GM21619 (cell line): ENCODE measurements at regions not wholly inside any gene's neighbourhood (a gene's known extent, or its start where the extent isn't known, plus 50 kb on each side); places are given as distances from the start of the nearest gene placed in this dataset.
"Not testable (repeated sequence)": the region's sequence is repeated elsewhere in the genome, so short reads cannot be mapped to it uniquely, and the experiment has no call there.

Experiments used
- ATAC-seq: cut with Tn5 transposase; IDR thresholded peaks from one replicate; pipeline ENCODE4 v1.9.1; 2021; ENCODE audit not compliant: unreplicated experiment

DNA sequence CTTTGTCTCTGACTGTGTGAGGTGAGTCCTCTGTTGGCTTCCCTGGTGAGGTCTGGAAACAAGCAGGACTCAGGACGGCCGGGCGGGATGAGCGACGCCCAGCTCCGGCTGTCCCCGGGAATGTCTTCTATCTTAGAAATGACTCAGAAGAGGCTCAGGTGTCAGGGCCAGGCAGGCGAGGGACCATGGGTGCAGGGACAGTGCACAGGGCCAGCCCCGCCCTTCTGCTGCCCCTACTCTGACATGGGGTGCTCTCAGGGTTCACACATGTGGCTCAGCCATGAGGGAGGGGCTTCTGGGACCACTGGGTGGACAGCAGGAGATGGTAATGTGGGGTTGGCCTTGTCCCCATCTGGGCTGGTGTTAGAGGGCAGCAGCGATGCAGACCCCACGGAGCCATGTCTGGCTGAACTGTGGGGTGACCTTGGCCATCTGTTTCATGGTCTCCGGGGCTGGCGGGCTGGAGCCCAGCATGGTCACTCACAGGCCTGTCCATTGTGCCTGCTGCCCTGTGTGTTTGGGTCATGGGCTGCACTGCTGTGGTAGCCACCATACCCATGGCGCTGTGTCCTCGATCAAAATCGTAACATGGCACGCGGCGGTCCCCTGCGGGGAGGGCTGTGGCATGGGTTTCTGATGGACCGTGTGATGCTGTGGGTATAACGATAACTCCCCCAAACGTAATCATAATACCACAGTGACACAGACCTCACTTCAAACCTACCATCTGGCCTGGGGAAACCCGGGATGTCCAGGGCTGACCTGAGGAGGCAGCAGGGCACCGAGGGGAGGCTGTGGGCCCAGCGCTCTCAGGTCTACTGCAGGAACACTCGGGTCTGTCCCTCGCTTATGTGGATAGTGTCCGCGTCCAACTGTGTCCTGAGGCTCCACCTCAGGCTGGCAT is 368.8 kb downstream of the TMEM121 start:
- no peak for ATAC-seq

DNA sequence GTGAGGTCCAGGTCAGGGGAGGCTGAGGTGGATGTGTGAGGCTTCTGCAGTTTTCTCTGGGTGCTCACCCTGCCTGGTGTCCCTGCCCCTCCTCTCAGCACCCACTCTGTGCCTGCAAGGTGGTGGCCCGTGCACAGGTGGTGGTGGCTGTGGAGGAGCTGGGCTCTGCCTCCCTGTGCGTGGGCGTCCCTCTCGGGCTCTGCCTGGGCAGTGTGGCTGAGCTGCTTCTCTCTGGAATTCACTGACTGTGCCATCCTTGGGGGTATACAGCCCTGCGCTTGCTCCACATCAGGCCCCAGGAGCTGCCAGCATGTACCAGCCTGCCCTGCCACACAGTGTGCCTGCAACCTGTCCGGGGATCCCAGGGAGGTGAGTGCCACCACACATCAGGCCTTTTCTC is 369.8 kb downstream of the TMEM121 start:
- not testable (repeated sequence) for ATAC-seq

DNA sequence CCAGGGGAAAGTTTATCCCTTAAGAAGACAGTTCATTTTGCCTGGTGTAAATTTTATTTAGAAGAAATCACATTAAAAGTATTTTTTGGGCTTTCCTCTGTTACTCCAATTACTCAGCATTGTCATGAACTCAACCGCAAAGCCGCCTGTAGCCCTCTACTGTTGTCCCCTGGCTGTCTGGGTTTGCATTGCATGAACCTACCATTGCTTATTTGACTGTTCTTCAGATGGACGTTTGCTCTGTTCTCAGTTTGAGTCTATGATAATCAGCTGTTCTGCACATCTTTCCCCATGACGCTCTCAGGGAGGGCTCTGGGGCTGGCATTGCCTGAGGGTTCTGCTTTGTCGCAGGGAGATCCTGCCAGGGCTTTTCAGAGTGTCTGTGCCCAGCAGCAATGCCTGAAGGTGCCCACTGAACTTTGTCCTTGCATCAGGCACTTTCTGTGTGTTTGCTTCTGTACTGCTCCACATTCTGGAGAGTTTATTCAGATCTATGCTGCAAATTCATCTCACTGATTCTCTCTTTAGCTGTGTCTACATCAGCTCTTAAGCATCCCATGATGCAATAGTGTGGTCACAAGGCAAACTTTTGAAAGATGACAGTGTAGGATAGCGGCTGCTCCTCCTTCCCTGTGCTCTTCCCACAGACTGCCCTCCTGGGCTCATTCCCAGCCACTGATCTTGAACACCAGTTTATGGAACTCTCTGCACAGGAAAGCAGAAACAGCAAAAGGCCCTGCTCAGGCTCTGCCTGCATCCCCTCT is 370.8 kb downstream of the TMEM121 start:
- ATAC-seq, result not testable (repeated sequence)

DNA sequence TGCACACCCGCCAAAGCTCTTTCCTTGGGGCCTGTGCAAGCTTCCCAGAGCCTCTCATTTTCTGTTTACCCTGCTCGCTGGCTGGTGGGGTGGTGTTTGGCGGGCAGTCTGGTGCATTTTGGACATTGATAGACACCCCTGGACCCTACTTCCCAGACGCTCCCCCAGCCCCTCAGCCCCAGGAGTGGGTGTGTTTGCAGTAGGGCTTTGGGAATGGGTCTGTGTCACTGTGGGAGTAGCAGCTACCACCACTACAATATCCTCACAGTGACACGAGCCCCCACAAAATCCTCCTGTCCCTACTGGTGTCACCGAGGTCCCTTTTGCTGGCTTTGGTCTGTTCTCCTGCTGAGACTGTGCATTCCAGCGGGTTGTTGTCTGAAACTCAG is 371.3 kb downstream of the TMEM121 start:
- no peak for ATAC-seq

DNA sequence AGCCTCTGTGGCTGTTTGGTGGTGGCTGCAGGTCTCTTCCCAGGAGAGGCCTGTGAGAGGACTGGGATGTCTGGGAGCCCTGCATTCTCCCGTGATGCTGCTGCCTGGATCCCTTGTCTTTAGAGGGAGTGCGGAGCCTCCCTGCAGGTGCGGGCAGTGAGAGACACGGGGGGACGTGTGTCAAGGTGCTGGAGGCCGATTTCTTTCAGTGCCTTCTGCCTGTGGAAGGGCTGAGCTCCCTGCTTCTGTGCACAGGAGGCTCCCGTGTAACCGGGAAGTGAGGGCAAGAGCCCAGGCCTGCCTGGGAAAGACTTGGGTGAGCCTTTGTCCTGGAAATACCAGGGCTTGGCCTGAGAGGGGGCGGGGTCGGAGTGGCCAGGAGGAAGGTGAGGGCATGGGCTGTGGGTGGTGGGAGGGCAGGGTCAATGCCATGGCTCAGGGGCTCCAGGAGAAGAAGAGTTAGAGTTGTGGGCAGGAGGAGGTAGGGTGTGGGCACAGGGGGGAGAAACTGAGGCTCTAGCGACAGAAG is 372.2 kb downstream of the TMEM121 start:
- ATAC-seq, result no peak

DNA sequence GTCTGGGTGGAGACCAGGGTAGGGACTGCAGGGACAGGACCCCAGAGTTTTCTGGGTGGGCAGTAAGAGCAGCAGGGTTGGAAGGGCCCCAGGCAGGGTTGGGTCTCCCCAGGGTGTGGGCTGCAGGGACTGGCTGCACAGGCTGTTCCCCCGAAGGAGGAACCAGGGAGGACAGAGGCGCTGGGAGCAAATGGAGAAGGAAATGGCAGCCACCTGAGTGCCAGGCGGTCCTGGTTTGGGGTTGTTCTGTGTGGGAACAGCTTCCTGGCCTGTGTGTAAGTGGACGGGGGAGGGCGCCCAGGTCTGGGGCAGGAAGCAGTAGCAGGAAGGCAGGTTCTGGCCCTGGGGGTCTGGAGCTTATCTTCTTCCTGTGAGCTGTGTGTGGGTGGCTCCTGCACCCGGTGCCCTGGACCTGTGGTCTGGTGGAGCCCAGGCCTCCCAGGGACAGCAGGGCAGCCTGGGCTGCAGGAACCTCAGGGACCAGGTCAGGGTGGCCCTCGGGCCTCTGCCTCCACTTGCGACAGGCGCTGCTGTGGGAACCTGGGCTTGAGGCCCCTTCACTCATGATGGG is 372.8 kb downstream of the TMEM121 start:
- ATAC-seq, result no peak

DNA sequence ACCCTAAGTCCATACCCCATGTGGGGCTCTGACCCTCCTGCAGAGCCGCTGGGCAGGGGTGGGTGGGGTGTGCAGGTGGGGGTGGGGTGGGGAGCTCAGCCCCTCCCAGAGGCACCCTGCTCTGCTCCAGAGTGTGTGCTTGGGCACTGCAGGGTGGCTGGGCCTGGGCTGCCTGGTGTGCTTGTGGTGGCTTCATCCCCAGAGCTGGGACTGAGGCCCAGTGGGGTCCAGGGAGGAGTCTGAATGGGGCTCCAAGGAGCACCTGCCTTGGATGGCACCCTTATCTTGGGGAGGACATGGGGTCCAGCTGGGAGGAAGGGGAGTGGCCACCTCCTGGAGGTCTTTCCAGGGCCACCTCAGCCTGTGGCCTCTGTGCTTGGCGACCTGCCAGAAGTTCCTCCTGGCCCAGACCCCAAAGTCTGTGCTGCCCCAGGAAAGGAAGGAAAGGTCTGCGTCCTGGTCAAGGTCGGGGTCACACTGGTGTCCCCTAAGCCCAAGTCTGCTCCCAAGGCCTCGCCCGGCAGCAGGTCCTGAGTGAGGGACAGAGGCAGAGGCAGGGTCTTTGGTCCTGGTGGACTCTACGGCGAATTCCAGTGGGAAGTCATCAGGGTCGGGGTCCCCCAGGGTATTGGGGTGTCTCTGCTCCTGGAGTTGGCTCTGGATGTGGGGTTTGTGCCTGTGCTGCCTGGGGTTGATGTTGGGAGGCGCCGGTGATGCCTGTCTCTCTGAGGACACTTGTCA is 373.4 kb downstream of the TMEM121 start:
- ATAC-seq, result no peak

DNA sequence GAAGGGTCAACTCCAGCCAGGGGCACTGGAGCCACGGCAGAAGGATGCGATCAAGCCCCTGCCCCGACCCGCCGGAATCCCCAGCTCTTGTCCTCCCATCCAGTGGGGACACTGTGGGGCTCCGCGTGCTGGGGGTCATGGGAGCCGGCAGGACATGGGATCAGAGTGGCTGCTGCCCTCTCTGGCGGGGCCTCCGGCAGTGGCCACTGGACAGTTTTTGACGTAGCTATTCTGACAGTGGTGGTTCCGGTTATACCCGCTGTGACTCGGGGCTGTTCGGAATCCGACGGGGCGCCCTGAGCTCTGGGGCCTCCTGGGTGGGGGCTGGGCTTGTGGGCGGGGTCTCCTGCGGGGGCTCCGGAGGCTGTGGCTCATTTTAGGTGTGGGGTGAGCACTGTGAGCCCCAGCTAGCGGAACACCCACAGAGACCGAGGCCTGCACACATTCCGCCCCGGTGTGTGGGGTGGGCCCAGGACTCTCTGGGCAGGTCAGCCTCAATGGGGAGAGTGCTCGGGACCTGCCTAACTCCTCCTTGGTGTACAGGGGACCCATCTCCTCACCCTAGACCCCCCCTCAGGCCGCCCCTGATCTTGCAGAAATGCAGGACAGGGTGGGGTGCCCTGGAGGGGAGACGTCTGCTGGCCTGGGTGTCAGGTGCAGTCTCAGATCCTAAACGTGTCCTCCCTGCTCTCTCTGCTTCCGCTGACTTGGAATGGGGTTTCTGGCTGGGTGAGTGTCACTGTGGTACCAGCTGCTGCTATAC is 374.2 kb downstream of the TMEM121 start:
- ATAC-seq, result no peak

DNA sequence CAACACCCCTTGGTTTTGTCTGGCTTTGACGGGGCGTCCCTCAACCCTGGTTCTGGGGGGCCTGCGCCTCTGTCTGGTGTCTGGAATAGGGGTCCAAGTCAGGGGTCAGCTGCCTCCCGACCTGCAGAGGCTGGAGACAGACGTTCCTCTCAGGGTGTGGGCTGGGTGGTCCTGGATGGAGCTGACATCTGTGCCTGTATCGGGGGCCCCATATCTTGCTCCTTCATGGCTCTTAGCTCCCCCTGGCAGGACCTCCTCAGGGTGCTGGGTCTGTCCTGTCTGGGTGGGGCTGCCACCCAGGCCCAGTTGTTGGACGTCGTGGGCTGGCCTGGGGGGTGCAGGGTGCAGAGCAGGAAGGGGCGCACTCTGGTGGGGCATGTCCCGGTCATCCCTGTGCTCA is 374.8 kb downstream of the TMEM121 start:
- ATAC-seq, result no peak

DNA sequence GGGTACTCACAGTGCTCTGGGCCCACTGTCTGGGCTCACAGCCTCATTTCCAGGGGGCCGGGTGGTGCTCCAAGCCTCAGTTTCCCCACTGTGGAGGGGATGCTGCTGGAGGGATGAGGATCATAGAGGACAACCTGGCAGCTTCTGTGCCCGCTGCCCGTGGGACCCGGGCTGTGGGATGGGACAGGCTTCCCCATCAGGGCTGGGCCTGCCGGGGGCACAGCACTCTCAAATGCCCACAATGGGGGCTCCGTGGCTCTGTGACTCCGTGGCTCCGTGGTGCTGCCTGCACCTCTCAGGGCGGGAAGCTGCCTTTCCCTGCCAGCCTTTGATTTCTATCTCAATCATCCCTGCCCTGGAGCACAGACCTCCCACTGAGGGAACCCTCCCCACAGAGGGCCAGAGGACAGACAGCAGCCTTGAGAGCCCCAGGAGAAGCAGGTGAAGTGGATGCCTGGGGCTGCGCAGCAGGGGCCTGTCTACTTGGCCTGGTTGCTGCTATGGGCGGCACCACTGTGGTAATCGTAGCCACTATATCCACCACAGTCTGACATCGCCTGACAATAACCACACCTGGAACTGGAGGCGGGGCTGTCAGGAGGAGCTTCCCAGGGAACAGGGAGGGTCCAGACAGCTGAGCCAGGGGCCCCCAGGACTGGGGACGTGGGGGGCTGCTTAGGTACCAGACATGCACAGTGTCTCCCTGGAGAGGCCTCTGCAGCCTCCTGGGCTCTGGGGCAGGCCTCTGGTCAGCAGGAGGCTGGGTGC is 375.9 kb downstream of the TMEM121 start:
- ATAC-seq, result no peak

DNA sequence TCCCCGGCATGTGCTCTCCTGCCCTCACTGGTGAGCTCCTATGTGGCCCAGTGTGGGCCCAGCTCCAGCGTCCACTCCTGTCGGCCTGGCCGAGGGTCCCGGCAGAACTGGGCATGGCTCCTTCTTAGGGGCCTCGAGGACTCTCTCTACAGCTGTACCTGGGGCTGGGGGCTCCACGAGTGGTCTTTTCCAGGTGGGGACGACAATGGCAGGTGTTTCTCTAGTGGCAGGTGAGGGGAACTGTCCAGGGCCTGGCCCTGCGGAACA is 376.4 kb downstream of the TMEM121 start:
- not testable (repeated sequence) for ATAC-seq

DNA sequence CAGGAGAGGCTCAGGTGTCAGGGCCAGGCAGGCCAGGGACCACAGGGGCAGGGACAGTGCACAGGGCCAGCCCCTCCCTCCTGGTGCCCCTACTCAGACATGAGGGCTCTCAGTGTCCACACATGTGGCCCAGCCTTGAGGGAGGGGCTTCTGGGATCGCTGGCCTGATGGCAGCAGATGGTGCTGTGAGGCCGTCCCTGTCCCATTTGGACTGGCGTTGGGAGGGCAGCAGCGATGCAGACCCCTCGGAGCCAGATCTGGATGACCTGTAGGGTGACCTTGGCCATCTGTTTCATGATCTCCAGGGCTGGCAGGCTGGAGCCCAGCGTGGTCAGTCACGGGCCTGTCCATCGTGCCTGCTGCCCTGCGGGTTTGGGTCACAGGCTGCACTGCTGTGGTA is 377.6 kb downstream of the TMEM121 start:
- ATAC-seq, result no peak

DNA sequence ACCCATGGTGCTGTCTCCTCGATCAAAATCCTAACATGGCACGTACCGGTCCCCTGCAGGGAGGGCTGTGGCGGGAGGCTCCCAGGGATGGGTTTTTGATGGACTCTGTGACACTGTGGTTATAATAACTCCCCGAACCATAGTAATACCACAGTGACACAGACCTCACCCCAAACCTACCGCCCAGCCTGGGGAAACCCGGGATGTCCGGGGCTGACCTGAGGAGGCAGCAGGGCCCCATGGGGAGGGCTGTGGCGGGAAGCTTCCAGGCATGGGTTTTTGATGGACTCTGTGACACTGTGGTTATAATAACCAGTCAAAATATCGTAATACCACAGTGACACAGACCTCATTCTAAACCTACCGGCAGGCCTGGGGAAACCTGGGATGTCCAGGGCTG is 378.0 kb downstream of the TMEM121 start:
- ATAC-seq, result no peak

DNA sequence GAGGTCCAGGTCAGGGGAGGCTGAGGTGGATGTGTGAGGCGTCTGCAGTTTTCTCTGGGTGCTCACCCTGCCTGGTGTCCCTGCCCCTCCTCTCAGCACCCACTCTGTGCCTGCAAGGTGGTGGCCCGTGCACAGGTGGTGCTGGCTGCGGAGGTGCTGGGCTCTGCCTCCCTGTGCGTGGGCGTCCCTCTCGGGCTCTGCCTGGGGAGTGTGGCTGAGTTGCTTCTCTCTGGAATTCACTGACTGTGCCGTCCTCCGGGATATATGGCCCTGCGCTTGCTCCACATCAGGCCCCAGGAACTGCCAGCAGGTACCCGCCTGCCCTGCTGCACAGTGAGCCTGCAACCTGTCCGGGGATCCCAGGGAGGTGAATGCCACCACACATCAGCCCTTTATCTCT is 379.1 kb downstream of the TMEM121 start:
- ATAC-seq, result no peak

DNA sequence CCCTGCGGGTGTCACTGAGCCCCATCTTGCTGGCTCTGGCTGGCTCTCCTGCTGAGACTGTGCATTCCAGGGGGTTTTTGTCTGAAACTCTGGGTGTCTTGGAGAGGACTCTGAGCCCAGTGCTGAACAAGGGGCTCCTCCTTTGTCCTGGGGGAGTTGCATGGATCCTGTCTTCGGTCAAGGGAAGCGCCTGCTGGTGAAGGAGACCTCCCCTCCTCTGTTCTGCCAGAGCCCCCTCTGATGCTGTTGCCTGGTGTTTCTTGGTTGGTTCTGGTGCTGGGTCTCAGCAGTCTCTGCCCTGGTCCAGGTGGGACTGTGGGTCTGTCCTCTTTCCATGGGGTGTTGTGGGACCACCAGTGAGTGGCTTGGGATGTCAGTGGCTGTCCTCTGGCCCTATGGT is 380.9 kb downstream of the TMEM121 start:
- no peak for ATAC-seq

DNA sequence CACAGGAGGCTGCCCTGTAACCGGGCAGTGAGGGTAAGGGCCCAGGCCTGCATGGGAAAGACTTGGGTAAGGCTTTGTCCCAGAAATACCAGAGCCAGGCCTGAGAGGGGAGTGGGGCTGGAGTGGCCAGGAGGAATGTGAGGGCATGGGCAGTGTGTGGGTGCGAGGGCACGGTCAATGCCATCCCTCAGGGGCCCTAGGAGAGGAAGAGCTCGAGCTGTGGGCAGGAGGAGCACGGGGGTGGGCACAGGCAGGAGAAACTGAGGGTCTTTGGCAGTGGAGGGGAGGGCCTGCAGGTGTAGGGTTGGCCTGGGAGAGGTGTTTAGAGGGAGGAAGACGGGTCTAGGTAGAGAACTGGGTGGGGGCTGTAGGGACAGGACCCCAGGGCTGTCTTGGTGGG is 381.6 kb downstream of the TMEM121 start:
- no peak for ATAC-seq

DNA sequence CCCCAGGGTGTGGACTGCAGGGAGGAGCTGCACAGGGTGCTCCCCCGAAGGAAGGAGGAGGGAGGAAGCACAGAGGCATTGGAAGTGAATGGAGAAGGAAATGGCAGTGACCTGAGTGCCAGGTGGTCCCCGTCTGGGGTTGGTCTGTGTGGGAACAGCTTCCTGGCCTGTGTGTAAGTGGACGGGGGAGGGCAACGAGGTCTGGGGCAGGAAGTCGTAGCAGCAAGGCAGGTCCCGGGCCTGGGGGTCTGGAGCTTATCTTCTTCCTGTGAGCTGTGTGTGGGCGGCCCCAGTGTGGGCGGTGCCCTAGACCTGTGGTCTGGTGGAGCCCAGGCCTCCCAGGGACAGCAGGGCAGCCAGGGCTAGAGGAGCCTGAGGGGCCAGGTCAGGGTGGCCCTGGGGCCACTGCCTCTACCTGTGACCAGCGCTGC is 382.1 kb downstream of the TMEM121 start:
- no peak for ATAC-seq

DNA sequence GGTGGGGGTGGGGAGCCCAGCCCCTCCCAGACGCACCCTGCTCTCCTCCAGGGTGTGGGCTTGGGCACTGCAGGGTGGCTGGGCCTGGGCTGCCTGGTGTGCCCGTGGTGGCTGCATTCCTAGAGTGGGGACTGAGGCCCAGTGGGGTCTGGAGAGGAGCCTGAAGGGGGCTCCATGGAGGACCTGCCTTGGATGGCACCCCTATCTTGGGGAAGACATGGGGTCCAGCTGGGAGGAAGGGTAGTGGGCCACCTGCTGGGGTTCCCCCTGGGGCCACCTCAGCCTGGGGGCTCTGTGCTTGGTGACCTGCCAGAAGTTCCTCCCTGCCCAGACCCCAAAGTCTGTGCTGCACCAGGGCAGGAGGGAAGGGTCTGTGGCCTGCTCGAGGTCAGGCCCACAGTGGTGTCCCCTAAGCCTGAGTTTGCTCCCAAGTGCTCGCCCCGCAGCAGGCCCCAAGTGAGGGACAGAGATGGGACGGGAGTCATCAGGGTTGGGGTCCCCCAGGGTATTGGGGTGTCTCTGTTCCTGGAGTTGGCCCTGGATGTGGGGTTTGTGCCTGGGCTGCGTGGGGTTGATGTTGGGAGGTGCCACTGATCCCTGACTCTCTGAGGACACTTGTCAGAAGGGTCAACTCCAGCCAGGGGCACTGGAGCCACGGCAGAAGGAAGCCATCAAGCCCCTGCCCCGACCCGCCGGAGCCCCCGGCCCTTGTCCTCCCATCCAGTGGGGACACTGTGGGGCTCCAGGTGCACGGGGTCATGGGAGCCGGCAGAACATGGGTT is 382.9 kb downstream of the TMEM121 start:
- ATAC-seq, result no peak

DNA sequence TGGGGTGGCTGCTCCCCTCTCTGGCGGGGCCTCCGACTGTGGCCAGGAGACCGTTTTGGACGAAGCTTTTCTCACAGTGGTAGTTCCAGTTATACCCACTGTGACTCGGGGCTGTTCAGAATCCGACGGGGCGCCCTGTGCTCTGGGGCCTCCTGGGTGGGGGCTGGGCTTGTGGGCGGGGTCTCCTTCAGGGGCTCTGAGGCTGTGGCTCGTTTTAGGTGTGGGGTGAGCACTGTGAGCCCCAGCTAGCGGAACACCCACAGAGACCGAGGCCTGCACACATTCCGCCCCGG is 383.4 kb downstream of the TMEM121 start:
- ATAC-seq, result not testable (repeated sequence)
